Skeletal muscle satellite cell (primary cell): ENCODE measurements at regions not wholly inside any gene's neighbourhood (a gene's known extent, or its start where the extent isn't known, plus 50 kb on each side); places are given as distances from the start of the nearest gene placed in this dataset.

ENCODE experiments used
- H3K27me3 ChIP-seq: 2 replicates; pipeline ENCODE4 v1.7.0; 2013; ENCODE audit warnings: low read length; ENCODE audit not compliant: control insufficient read depth, insufficient read depth
- H3K36me3 ChIP-seq: 2 replicates; pipeline ENCODE4 v1.7.0; 2013; ENCODE audit warnings: mild to moderate bottlenecking, control low read depth, low read length; ENCODE audit not compliant: insufficient read depth
- H3K4me1 ChIP-seq: 2 replicates; pipeline ENCODE4 v1.7.0; 2013; ENCODE audit warnings: low read length; ENCODE audit not compliant: control insufficient read depth, insufficient read depth
- H3K4me2 ChIP-seq: 2 replicates; pipeline ENCODE4 v1.7.0; 2013; ENCODE audit warnings: mild to moderate bottlenecking, low read length
- H3K4me3 ChIP-seq: 2 replicates; pipeline ENCODE4 v1.7.0; 2013; ENCODE audit warnings: low read length
- H3K9ac ChIP-seq: 2 replicates; pipeline ENCODE4 v1.7.0; 2013; ENCODE audit warnings: mild to moderate bottlenecking, low read depth, low read length, moderate library complexity
- H3K9me3 ChIP-seq: replicated peaks from 2 replicates; pipeline ENCODE4 v1.7.0; 2013; ENCODE audit warnings: mild to moderate bottlenecking, control low read depth, low read length

GRCh38 chr20:22480336-22480735 lies 104.0 kb downstream of the FOXA2 start:
- no peak overlapping the region for H3K4me3 ChIP-seq
- H3K9ac ChIP-seq = no peak overlapping the region
- no peaks in the 10 kb centered on the region for H3K4me1 ChIP-seq
- no peaks in the 10 kb centered on the region for H3K36me3 ChIP-seq
- H3K27me3 ChIP-seq = no peaks in the 10 kb centered on the region
- H3K4me2 ChIP-seq = no peak overlapping the region
- H3K9me3 ChIP-seq = no peaks in the 10 kb centered on the region

- Histone ChIP-seq H3K36me3 (no peaks in the 10 kb centered on the region), H3K9me3 (no peaks in the 10 kb centered on the region), H3K4me1 (no peaks in the 10 kb centered on the region), H3K4me3 (no peak overlapping the region), H3K4me2 (no peak overlapping the region), H3K9ac (no peak overlapping the region), H3K27me3 (no peaks in the 10 kb centered on the region)
Measured at GRCh38 chr20:22475662-22476061, 108.7 kb downstream of the FOXA2 start.

GRCh38 chr20:22474224-22474623 lies 110.1 kb downstream of the FOXA2 start:
- Histone ChIP-seq H3K9ac (no peak overlapping the region), H3K4me2 (no peak overlapping the region), H3K9me3 (no peaks in the 10 kb centered on the region), H3K4me1 (no peaks in the 10 kb centered on the region), H3K36me3 (no peaks in the 10 kb centered on the region), H3K4me3 (no peak overlapping the region), H3K27me3 (no peaks in the 10 kb centered on the region)

- H3K4me2 ChIP-seq = no peak overlapping the region
- no peak overlapping the region for H3K9ac ChIP-seq
- H3K27me3 ChIP-seq = no peaks in the 10 kb centered on the region
- no peak overlapping the region for H3K4me3 ChIP-seq
- H3K9me3 ChIP-seq = no peaks in the 10 kb centered on the region
- no peaks in the 10 kb centered on the region for H3K4me1 ChIP-seq
- no peaks in the 10 kb centered on the region for H3K36me3 ChIP-seq
Measured at GRCh38 chr20:22473293-22473692, 111.1 kb downstream of the FOXA2 start.

GRCh38 chr20:22472447-22473100 lies 111.8 kb downstream of the FOXA2 start:
- Histone ChIP-seq H3K9me3 (no peaks in the 10 kb centered on the region), H3K4me2 (no peak overlapping the region), H3K4me1 (no peaks in the 10 kb centered on the region), H3K27me3 (no peaks in the 10 kb centered on the region), H3K36me3 (no peaks in the 10 kb centered on the region), H3K9ac (no peak overlapping the region), H3K4me3 (no peak overlapping the region)

- no peak overlapping the region for H3K9ac ChIP-seq
- no peaks in the 10 kb centered on the region for H3K4me1 ChIP-seq
- no peaks in the 10 kb centered on the region for H3K36me3 ChIP-seq
- no peaks in the 10 kb centered on the region for H3K9me3 ChIP-seq
- no peak overlapping the region for H3K4me3 ChIP-seq
- H3K4me2 ChIP-seq = no peak overlapping the region
- peaks cover 4% of the 10 kb centered on the region for H3K27me3 ChIP-seq
Measured at GRCh38 chr20:22471156-22471836, 113.1 kb downstream of the FOXA2 start.

GRCh38 chr20:22470620-22471026 lies 113.7 kb downstream of the FOXA2 start:
- no peaks in the 10 kb centered on the region for H3K4me1 ChIP-seq
- no peak overlapping the region for H3K4me3 ChIP-seq
- H3K9me3 ChIP-seq = no peaks in the 10 kb centered on the region
- H3K27me3 ChIP-seq = peaks cover 8% of the 10 kb centered on the region
- H3K9ac ChIP-seq = no peak overlapping the region
- no peaks in the 10 kb centered on the region for H3K36me3 ChIP-seq
- no peak overlapping the region for H3K4me2 ChIP-seq

GRCh38 chr20:22466447-22467171 lies 117.8 kb downstream of the FOXA2 start:
- Histone ChIP-seq H3K27me3 (peaks cover 31% of the 10 kb centered on the region), H3K4me1 (no peaks in the 10 kb centered on the region), H3K4me3 (no peak overlapping the region), H3K36me3 (no peaks in the 10 kb centered on the region), H3K9me3 (no peaks in the 10 kb centered on the region), H3K4me2 (no peak overlapping the region), H3K9ac (no peak overlapping the region)

- Histone ChIP-seq H3K27me3 (peaks cover 31% of the 10 kb centered on the region), H3K4me1 (no peaks in the 10 kb centered on the region), H3K4me2 (no peak overlapping the region), H3K36me3 (no peaks in the 10 kb centered on the region), H3K9me3 (no peaks in the 10 kb centered on the region), H3K9ac (no peak overlapping the region), H3K4me3 (no peak overlapping the region)
Measured at GRCh38 chr20:22465622-22466446, 118.5 kb downstream of the FOXA2 start.

GRCh38 chr20:22464312-22465003 lies 119.9 kb downstream of the FOXA2 start:
- H3K36me3 ChIP-seq = no peaks in the 10 kb centered on the region
- H3K4me3 ChIP-seq = no peak overlapping the region
- no peak overlapping the region for H3K4me2 ChIP-seq
- H3K4me1 ChIP-seq = no peaks in the 10 kb centered on the region
- H3K27me3 ChIP-seq = peaks cover 31% of the 10 kb centered on the region
- H3K9me3 ChIP-seq = no peaks in the 10 kb centered on the region
- H3K9ac ChIP-seq = no peak overlapping the region
